ENCODE measurements at regions not wholly inside any gene's neighbourhood (a gene's known extent, or its start where the extent isn't known, plus 50 kb on each side); places are given as distances from the start of the nearest gene placed in this dataset.

GRCh38 chr7:33694006-33694405, 211.3 kb upstream of the BMPER start:
- no peak for TF ChIP-seq POLR2A (IDR thresholded peaks at IDR 0.05)
- TF ChIP-seq CTCF (IDR thresholded peaks at IDR 0.05), result no peak
- TF ChIP-seq POLR2AphosphoS5 (IDR thresholded peaks at IDR 0.05), result no peak

Data from stomach (tissue), 4 donors.